Esophagus muscularis mucosa (tissue), 4 donors: ENCODE measurements at regions not wholly inside any gene's neighbourhood (a gene's known extent, or its start where the extent isn't known, plus 50 kb on each side); places are given as distances from the start of the nearest gene placed in this dataset.
"Not testable (repeated sequence)": the region's sequence is repeated elsewhere in the genome, so short reads cannot be mapped to it uniquely, and the experiment has no call there.

Experiments used
- DNase-seq: peaks from one replicate; pipeline ENCODE4 v3.0.0-alpha.2; 2017; ENCODE audit errors: extremely low spot score
- H3K27ac ChIP-seq, 4 donors: fragments of 200-600 bp; sonication (generic); replicated peaks in 1 of 4; 1 replicate in 3 of 4; 2 replicates in 1 of 4; pipeline ENCODE4 v1.5.1; 2016 to 2019; ENCODE audit warnings: mild to moderate bottlenecking in 1 of 4
- H3K27me3 ChIP-seq, 4 donors: fragments of 200-600 bp; sonication (generic); one replicate each; pipeline versions ENCODE4 v1.5.1 to v1.6.0; 2016 to 2019
- H3K36me3 ChIP-seq, 4 donors: fragments of 200-600 bp; sonication (generic); one replicate each; pipeline ENCODE4 v1.5.1; 2016 to 2019
- H3K4me1 ChIP-seq, 4 donors: fragments of 200-600 bp; sonication (generic); one replicate each; pipeline ENCODE4 v1.5.1; 2016 to 2019
- H3K4me3 ChIP-seq, 4 donors: fragments of 200-600 bp; sonication (generic); 1 replicate in 2 of 4; 2 replicates in 2 of 4; pipeline ENCODE4 v1.5.1; 2016 to 2019; ENCODE audit warnings: mild to moderate bottlenecking in 4 of 4, moderate library complexity in 1 of 4
- H3K9me3 ChIP-seq, 4 donors: fragments of 200-600 bp; sonication (generic); 1 replicate in 3 of 4; 2 replicates in 1 of 4; pipeline ENCODE4 v1.5.1; 2016 to 2019
- EP300 ChIP-seq: sonication (generic); formaldehyde crosslinking; IDR thresholded peaks from one replicate; pipeline ENCODE4 v1.6.1; 2017; ENCODE audit warnings: antibody characterized with exemption
- POLR2A ChIP-seq: fragments of 450-650 bp; IDR thresholded peaks from one replicate; pipeline ENCODE4 v1.6.1; 2017; ENCODE audit warnings: antibody characterized with exemption, moderate library complexity, mild to moderate bottlenecking, low read depth
- POLR2AphosphoS5 ChIP-seq, 2 donors: sonication (generic); formaldehyde crosslinking; IDR thresholded peaks; one replicate each; pipeline ENCODE4 v1.6.1; 2017; ENCODE audit warnings: antibody characterized with exemption in 2 of 2
- WGBS: methylation state at CpG from one replicate; pipeline ENCODE4 v1.1.5; 2018; 5-methylcytosine and 5-hydroxymethylcytosine counted together
- intact Hi-C: fragments of 100-400 bp; cut with DNase I; formaldehyde crosslinking; loops from one replicate; pipeline ENCODE4 v1.15.1; 2023
- TF ChIP-seq, protein P1 (sequence below), 3 experiments: fragments of 200-600 bp in 2 of 3; fragments of 450-650 bp in 1 of 3; sonication (generic) in 2 of 3; IDR thresholded peaks; one replicate each; pipeline ENCODE4 v1.5.1; 2017 to 2019; ENCODE audit warnings: antibody characterized with exemption in 3 of 3, mild to moderate bottlenecking in 2 of 3, moderate library complexity in 1 of 3

DNA sequence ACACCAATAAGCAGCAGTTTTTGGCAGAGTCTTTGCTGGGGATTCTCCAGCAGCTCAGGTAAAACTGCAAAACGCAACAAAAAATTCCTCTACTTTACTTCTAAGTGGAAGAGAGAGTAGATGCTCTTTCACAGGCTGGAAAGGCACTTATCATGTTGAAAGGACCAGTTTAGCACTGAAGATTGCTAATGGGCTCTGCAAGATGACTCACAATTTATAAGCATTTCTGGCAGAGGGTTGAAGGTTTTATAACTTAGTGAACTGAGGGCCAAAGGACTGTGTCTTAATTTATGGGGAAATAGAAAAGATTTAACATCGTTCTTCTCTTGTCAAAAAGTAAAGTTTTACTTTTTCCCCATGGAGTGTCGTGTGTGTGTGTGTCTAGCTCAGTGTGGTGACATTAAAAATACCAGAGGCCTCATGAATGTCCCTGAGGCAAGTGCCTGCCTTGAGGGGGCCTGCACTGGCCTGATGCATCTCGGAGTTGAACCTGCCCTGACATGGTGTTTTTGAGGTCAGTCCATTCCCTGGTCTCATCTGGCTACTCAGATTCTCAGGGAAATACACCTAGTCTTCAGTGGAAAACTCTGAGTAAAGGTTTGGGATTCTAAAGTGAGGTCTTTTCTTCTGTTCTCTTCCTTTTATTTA lies 1092.0 kb downstream of the NAALADL2 start:
- intact Hi-C loops: no loop called here
- Histone ChIP-seq H3K36me3 (no peaks in the 10 kb centered on the region), H3K27ac (no peak overlapping the region), H3K4me1 (peaks cover 0 to 7% (median 0%) of the 10 kb centered on the region in 4 donors), H3K4me3 (no peak overlapping the region), H3K9me3 (no peaks in the 10 kb centered on the region), H3K27me3 (no peaks in the 10 kb centered on the region)
- WGBS: 79% methylated on average over 4 of the region's 4 CpGs
- TF ChIP-seq EP300: no peak
- TF ChIP-seq POLR2AphosphoS5 (IDR thresholded peaks at IDR 0.05): no peak
- TF ChIP-seq, protein P1, sequence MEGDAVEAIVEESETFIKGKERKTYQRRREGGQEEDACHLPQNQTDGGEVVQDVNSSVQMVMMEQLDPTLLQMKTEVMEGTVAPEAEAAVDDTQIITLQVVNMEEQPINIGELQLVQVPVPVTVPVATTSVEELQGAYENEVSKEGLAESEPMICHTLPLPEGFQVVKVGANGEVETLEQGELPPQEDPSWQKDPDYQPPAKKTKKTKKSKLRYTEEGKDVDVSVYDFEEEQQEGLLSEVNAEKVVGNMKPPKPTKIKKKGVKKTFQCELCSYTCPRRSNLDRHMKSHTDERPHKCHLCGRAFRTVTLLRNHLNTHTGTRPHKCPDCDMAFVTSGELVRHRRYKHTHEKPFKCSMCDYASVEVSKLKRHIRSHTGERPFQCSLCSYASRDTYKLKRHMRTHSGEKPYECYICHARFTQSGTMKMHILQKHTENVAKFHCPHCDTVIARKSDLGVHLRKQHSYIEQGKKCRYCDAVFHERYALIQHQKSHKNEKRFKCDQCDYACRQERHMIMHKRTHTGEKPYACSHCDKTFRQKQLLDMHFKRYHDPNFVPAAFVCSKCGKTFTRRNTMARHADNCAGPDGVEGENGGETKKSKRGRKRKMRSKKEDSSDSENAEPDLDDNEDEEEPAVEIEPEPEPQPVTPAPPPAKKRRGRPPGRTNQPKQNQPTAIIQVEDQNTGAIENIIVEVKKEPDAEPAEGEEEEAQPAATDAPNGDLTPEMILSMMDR (IDR thresholded peaks at IDR 0.05): no peak
- TF ChIP-seq POLR2A: no peak
- no peak for DNase-seq

DNA sequence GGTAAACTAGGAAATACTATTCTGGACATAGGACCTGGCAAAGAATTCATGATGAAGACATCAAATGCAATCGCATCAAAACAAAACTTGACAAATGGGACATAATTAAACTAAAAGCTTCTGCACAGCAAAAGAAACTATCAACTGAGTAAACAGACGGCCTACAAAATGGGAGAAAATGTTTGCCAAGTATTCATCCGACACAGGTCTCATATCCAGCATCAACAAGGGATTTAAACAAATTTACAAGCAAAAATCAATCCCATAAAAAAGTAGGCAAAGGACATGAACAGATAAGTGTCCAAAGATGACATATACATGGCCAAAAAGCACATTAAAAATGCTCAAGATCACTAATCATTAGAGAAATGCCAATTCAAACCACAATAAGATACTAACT lies 1088.9 kb downstream of the NAALADL2 start:
- Histone ChIP-seq H3K27me3 (no peaks in the 10 kb centered on the region), H3K4me1 (peaks cover 0 to 7% (median 0%) of the 10 kb centered on the region in 4 donors), H3K27ac (no peak overlapping the region), H3K36me3 (no peaks in the 10 kb centered on the region), H3K9me3 (no peaks in the 10 kb centered on the region), H3K4me3 (no peak overlapping the region)
- intact Hi-C loops: no loop called here
- DNase-seq: no peak
- 88% methylated on average over 3 of the region's 3 CpGs for WGBS
- TF ChIP-seq, protein P1 (IDR thresholded peaks at IDR 0.05): no peak
- no peak for TF ChIP-seq EP300
- TF ChIP-seq POLR2A: no peak
- no peak for TF ChIP-seq POLR2AphosphoS5 (IDR thresholded peaks at IDR 0.05)

DNA sequence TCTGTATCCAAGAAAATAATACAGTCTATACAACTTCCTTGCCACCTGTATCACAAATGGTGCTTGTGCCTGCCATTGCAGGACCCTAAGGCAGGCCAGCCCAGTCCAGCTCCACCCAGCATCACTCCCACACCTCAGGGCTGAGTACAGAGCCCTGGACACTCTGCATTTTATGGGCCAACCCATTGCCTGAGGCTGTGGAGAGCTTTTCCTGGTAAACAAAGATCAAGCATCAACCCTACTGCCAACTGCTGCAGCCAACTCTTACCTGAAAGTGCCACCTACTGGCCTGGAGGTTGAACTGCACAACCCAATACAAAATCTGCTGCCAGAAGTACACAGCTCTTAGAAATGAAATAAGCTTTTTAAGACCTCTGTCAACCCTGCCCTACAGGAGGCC lies 1082.2 kb downstream of the NAALADL2 start:
- H3K4me1 ChIP-seq: no peaks in the 10 kb centered on the region
- H3K36me3 ChIP-seq: no peaks in the 10 kb centered on the region
- H3K27me3 ChIP-seq: no peaks in the 10 kb centered on the region
- H3K4me3 ChIP-seq: no peak overlapping the region
- no peak for DNase-seq
- TF ChIP-seq POLR2A: no peak
- no peak for TF ChIP-seq POLR2AphosphoS5 (IDR thresholded peaks at IDR 0.05)
- TF ChIP-seq EP300: no peak
- TF ChIP-seq, protein P1 (IDR thresholded peaks at IDR 0.05): peak in 2 of 3 experiments; percentile 8 to 30
- intact Hi-C loops: no loop called here
- peaks cover 0 to 12% (median 3%) of the 10 kb centered on the region in 4 donors for H3K9me3 ChIP-seq
- H3K27ac ChIP-seq: no peak overlapping the region

DNA sequence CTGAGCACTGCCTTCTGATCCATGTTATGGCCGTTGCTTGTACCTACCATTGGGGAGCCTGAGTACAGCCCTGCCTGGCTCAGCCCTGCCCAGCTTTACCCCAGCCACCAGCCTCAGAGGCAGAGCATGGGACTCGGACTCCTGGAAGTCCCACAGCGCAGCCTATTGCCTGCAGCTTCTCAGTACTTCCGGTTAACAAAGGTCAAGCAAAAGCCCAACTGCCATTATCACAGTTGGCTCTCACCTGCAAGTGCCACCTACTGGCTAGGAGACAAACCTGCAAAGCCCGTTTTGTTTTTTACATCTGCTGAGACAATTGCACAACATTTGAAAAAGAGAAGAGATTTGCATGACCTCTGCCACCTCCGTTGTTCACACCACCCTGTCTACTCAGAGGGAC lies 1081.7 kb downstream of the NAALADL2 start:
- TF ChIP-seq EP300: no peak
- TF ChIP-seq POLR2A: no peak
- no peak for TF ChIP-seq POLR2AphosphoS5 (IDR thresholded peaks at IDR 0.05)
- TF ChIP-seq, protein P1 (IDR thresholded peaks at IDR 0.05): no peak
- no peak for DNase-seq
- Histone ChIP-seq H3K4me1 (no peaks in the 10 kb centered on the region), H3K4me3 (no peak overlapping the region), H3K27me3 (no peaks in the 10 kb centered on the region), H3K27ac (no peak overlapping the region), H3K9me3 (peaks cover 0 to 12% (median 3%) of the 10 kb centered on the region in 4 donors), H3K36me3 (no peaks in the 10 kb centered on the region)
- intact Hi-C loops: no loop called here
- WGBS: 89% methylated on average over 3 of the region's 6 CpGs

DNA sequence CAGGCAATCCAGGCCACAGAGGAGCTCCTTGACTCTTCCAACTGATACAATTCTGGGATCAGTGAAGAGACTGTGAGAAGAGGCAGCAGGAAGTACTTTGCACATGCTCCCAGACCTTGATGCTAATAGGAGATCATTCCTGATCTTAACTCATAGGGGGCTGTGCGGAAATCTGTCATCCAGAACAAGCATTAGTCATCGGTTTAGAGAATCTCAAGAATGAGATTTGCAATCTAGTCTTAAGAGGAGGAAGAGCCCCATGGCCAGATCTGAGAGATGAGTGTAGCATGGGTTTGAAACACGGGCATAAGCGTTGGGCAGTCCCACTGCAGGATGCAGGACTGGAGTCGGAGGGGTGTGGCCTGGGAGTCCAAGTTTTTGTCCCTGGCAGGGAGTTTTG lies 1081.1 kb downstream of the NAALADL2 start:
- no peaks in the 10 kb centered on the region for H3K27me3 ChIP-seq
- H3K27ac ChIP-seq: no peak overlapping the region
- WGBS: 81% methylated on average over 5 of the region's 5 CpGs
- peaks cover 0 to 12% (median 6%) of the 10 kb centered on the region in 4 donors for H3K9me3 ChIP-seq
- intact Hi-C loops: no loop called here
- no peak overlapping the region for H3K4me3 ChIP-seq
- TF ChIP-seq EP300: no peak
- TF ChIP-seq POLR2AphosphoS5 (IDR thresholded peaks at IDR 0.05): no peak
- H3K36me3 ChIP-seq: no peaks in the 10 kb centered on the region
- DNase-seq: no peak
- H3K4me1 ChIP-seq: no peaks in the 10 kb centered on the region

DNA sequence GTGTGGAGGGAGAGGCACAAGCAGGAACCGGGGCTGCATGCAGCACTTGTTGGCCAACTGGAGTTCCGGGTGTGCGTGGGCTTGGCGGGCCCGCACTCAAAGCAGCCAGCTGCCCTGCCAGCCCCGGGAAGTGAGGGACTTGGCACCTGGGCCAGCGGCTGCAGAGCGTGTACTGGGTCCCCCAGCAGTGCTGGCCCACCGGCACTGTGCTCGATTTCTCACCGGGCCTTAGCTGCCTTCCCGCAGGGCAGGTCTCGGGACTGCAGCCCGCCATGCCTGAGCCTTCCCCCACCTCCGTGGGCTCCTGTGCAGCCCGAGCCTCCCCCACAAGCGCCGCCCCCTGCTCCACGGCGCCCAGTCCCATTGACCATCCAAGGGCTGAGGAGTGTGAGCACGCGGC lies 1078.2 kb downstream of the NAALADL2 start:
- 91% methylated on average over 16 of the region's 22 CpGs for WGBS
- H3K36me3 ChIP-seq, H3K27me3 ChIP-seq, intact Hi-C loops, DNase-seq, H3K4me3 ChIP-seq, H3K4me1 ChIP-seq, H3K27ac ChIP-seq: not testable (repeated sequence)
- peaks cover 0 to 12% (median 6%) of the 10 kb centered on the region in 4 donors for H3K9me3 ChIP-seq
